Liver (tissue), 8 donors: ENCODE measurements at regions not wholly inside any gene's neighbourhood (a gene's known extent, or its start where the extent isn't known, plus 50 kb on each side); places are given as distances from the start of the nearest gene placed in this dataset.

Experiments
- DNase-seq: peaks from one replicate; pipeline ENCODE4 v3.0.0-alpha.2; 2017; ENCODE audit warnings: low spot score
- H3K27ac ChIP-seq, 2 donors: one replicate each; pipeline ENCODE4 v1.7.0; 2013; ENCODE audit warnings: inconsistent platforms in 2 of 2, low read length in 2 of 2, control low read depth in 1 of 2, low read depth in 1 of 2, mild to moderate bottlenecking in 1 of 2
- H3K27me3 ChIP-seq, 4 donors: one replicate each; pipeline versions ENCODE4 v1.6.1 to v1.7.0; 2013; ENCODE audit warnings: low read length in 3 of 4, inconsistent platforms in 1 of 4, mild to moderate bottlenecking in 1 of 4, moderate library complexity in 1 of 4; ENCODE audit not compliant: control insufficient read depth in 4 of 4, insufficient read depth in 4 of 4
- H3K36me3 ChIP-seq, 4 donors: one replicate each; pipeline versions ENCODE4 v1.6.1 to v1.7.0; 2013; ENCODE audit warnings: low read length in 3 of 4, mild to moderate bottlenecking in 3 of 4, low read depth in 1 of 4, moderate library complexity in 1 of 4; ENCODE audit not compliant: control insufficient read depth in 4 of 4, insufficient read depth in 3 of 4
- H3K4me1 ChIP-seq, 4 donors: one replicate each; pipeline versions ENCODE4 v1.6.1 to v1.7.0; 2013; ENCODE audit warnings: low read length in 3 of 4, mild to moderate bottlenecking in 3 of 4, moderate library complexity in 1 of 4; ENCODE audit not compliant: control insufficient read depth in 4 of 4, insufficient read depth in 4 of 4
- H3K4me3 ChIP-seq, 3 donors: one replicate each; pipeline versions ENCODE4 v1.6.1 to v1.7.0; 2013; ENCODE audit warnings: low read length in 3 of 3, control low read depth in 1 of 3, low read depth in 1 of 3, mild to moderate bottlenecking in 1 of 3
- H3K9ac ChIP-seq, 2 donors: one replicate each; pipeline ENCODE4 v1.7.0; 2013; ENCODE audit warnings: low read length in 2 of 2, mild to moderate bottlenecking in 2 of 2, moderate library complexity in 2 of 2, control low read depth in 1 of 2, low read depth in 1 of 2
- H3K9me3 ChIP-seq, 4 donors: one replicate each; pipeline versions ENCODE4 v1.6.1 to v1.7.0; 2013; ENCODE audit warnings: low read length in 3 of 4; ENCODE audit not compliant: control insufficient read depth in 4 of 4
- CTCF ChIP-seq: fragments of 150-350 bp; IDR thresholded peaks from 2 replicates; pipeline ENCODE4 v1.5.1; 2017; ENCODE audit warnings: improper control_type of control experiment, low read depth, low read length; ENCODE audit not compliant: missing input control
- EGR1 ChIP-seq, 2 donors: IDR thresholded peaks; 2 replicates each; pipeline ENCODE4 v1.6.1; 2016 to 2018; ENCODE audit warnings: antibody characterized with exemption in 2 of 2, low read depth in 2 of 2
- FOXA1 ChIP-seq: IDR thresholded peaks from 2 replicates; pipeline ENCODE4 v1.6.1; 2016; ENCODE audit warnings: antibody characterized with exemption
- FOXA2 ChIP-seq: IDR thresholded peaks from 2 replicates; pipeline ENCODE4 v1.6.1; 2016; ENCODE audit warnings: antibody characterized with exemption
- GABPA ChIP-seq, 2 donors: IDR thresholded peaks in 1 of 2; conservative IDR thresholded peaks in 1 of 2; 2 replicates each; pipeline ENCODE4 v1.6.1; 2016; ENCODE audit warnings: antibody characterized with exemption in 2 of 2, mild to moderate bottlenecking in 1 of 2, moderate library complexity in 1 of 2
- HNF4A ChIP-seq, 2 donors: conservative IDR thresholded peaks; 2 replicates each; pipeline ENCODE4 v1.6.1; 2016; ENCODE audit warnings: antibody characterized with exemption in 2 of 2, mild to moderate bottlenecking in 2 of 2
- HNF4G ChIP-seq: IDR thresholded peaks from 2 replicates; pipeline ENCODE4 v1.6.1; 2016; ENCODE audit warnings: antibody characterized with exemption
- JUND ChIP-seq, 2 donors: IDR thresholded peaks; 2 replicates each; pipeline ENCODE4 v1.6.1; 2016; ENCODE audit warnings: antibody characterized with exemption in 2 of 2
- MAX ChIP-seq: IDR thresholded peaks from 2 replicates; pipeline ENCODE4 v1.6.1; 2016; ENCODE audit warnings: antibody characterized with exemption
- NR2F2 ChIP-seq: IDR thresholded peaks from 2 replicates; pipeline ENCODE4 v1.6.1; 2016; ENCODE audit warnings: antibody characterized with exemption
- RAD21 ChIP-seq, 2 donors: IDR thresholded peaks; 2 replicates each; pipeline ENCODE4 v1.6.1; 2016; ENCODE audit warnings: antibody characterized with exemption in 2 of 2, mild to moderate bottlenecking in 2 of 2
- RXRA ChIP-seq, 2 donors: IDR thresholded peaks; 2 replicates each; pipeline ENCODE4 v1.6.1; 2017 to 2018; ENCODE audit warnings: antibody characterized with exemption in 2 of 2, mild to moderate bottlenecking in 1 of 2
- SP1 ChIP-seq: IDR thresholded peaks from 2 replicates; pipeline ENCODE4 v1.6.1; 2018; ENCODE audit warnings: antibody characterized with exemption, mild to moderate bottlenecking
- TAF1 ChIP-seq: conservative IDR thresholded peaks from 2 replicates; pipeline ENCODE4 v1.6.1; 2016; ENCODE audit warnings: antibody characterized with exemption, mild to moderate bottlenecking
- YY1 ChIP-seq: IDR thresholded peaks from 2 replicates; pipeline ENCODE4 v1.6.1; 2016; ENCODE audit warnings: antibody characterized with exemption, mild to moderate bottlenecking
- ZBTB33 ChIP-seq: IDR thresholded peaks from 2 replicates; pipeline ENCODE4 v1.6.1; 2016; ENCODE audit warnings: antibody characterized with exemption
- WGBS: extraction: QIAGEN DNeasy Blood & Tissue Kit; methylation state at CpG from one replicate; pipeline ENCODE4 v1.1.7; 2013; 5-methylcytosine and 5-hydroxymethylcytosine counted together
- TF ChIP-seq, protein P1 (sequence below): IDR thresholded peaks from 2 replicates; pipeline ENCODE4 v1.6.1; 2016; ENCODE audit warnings: antibody characterized with exemption
- donor health status: healthy.
- donor health status: healthy.
- donor health status: healthy.
- donor health status: healthy.
- donor health status: healthy.

- 90% methylated on average over 3 of the region's 3 CpGs for WGBS
- no peak overlapping the region for H3K27ac ChIP-seq
- H3K9me3 ChIP-seq, result no peaks in the 10 kb centered on the region
- no peaks in the 10 kb centered on the region for H3K4me1 ChIP-seq
- peaks cover 0 to 4% (median 0%) of the 10 kb centered on the region in 4 donors for H3K27me3 ChIP-seq
- no peaks in the 10 kb centered on the region for H3K36me3 ChIP-seq
- H3K4me3 ChIP-seq, result no peak overlapping the region
- no peak overlapping the region for H3K9ac ChIP-seq
- DNase-seq, result no peak
- no peak for TF ChIP-seq GABPA (IDR thresholded peaks at IDR 0.05 in 1 of 2, conservative IDR thresholded peaks at IDR 0.05 in 1 of 2)
- TF ChIP-seq HNF4G, result no peak
- no peak for TF ChIP-seq RXRA (IDR thresholded peaks at IDR 0.05)
- no peak for TF ChIP-seq JUND (IDR thresholded peaks at IDR 0.05)
Observed at GRCh38 chr10:64547168-64547567, 1026.0 kb downstream of the REEP3 start.

DNA sequence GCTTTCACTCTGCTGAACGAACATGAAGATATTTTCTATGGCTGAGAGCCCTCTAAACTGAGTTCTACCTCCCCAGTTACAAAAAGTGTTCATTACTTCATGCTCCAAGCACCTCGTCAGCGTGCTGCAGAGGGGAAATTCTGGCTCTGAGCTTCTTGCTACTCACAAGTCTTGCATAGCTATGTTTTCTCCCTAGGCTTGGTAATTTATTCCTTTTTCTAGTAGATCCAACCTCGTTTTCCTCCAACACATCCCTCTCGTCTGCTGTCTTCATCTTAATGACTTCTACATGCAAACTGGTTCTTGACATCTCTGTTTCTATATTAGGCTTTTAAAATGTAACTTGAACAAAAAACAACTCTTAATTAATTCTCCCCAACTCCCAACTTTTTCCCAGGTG is 1034.5 kb downstream of the REEP3 start:
- Histone ChIP-seq H3K27ac (no peak overlapping the region), H3K4me3 (no peak overlapping the region), H3K4me1 (no peaks in the 10 kb centered on the region), H3K9me3 (no peaks in the 10 kb centered on the region), H3K9ac (no peak overlapping the region), H3K36me3 (no peaks in the 10 kb centered on the region), H3K27me3 (no peaks in the 10 kb centered on the region)
- no peak for TF ChIP-seq TAF1
- TF ChIP-seq HNF4A (conservative IDR thresholded peaks at IDR 0.05), result no peak
- TF ChIP-seq FOXA2, result no peak
- TF ChIP-seq NR2F2, result no peak
- no peak for TF ChIP-seq MAX
- TF ChIP-seq RAD21 (IDR thresholded peaks at IDR 0.05), result no peak
- no peak for TF ChIP-seq RXRA (IDR thresholded peaks at IDR 0.05)
- no peak for TF ChIP-seq SP1
- no peak for TF ChIP-seq FOXA1
- no peak for TF ChIP-seq HNF4G
- no peak for TF ChIP-seq YY1
- TF ChIP-seq, protein P1, sequence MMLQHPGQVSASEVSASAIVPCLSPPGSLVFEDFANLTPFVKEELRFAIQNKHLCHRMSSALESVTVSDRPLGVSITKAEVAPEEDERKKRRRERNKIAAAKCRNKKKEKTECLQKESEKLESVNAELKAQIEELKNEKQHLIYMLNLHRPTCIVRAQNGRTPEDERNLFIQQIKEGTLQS, result no peak
- no peak for TF ChIP-seq ZBTB33
- TF ChIP-seq EGR1 (IDR thresholded peaks at IDR 0.05; ENCODE audit: low read depth in 2 of 2), result no peak
- DNase-seq, result no peak
- 86% methylated on average over 5 of the region's 5 CpGs for WGBS

- H3K9me3 ChIP-seq, result no peaks in the 10 kb centered on the region
- H3K4me3 ChIP-seq, result no peak overlapping the region
- no peak overlapping the region for H3K9ac ChIP-seq
- no peaks in the 10 kb centered on the region for H3K4me1 ChIP-seq
- DNase-seq, result no peak
- no peaks in the 10 kb centered on the region for H3K36me3 ChIP-seq
- H3K27me3 ChIP-seq, result no peaks in the 10 kb centered on the region
- TF ChIP-seq NR2F2 (no peak), MAX (no peak), HNF4A (conservative IDR thresholded peaks at IDR 0.05) (no peak), RXRA (IDR thresholded peaks at IDR 0.05) (no peak), EGR1 (IDR thresholded peaks at IDR 0.05; ENCODE audit: low read depth in 2 of 2) (no peak), RAD21 (IDR thresholded peaks at IDR 0.05) (no peak), ZBTB33 (no peak), CTCF (no peak), JUND (IDR thresholded peaks at IDR 0.05) (no peak), SP1 (no peak), TAF1 (no peak), YY1 (no peak), GABPA (IDR thresholded peaks at IDR 0.05 in 1 of 2, conservative IDR thresholded peaks at IDR 0.05 in 1 of 2) (no peak), FOXA1 (no peak), FOXA2 (no peak)
- TF ChIP-seq, protein P1, result no peak
- no peak overlapping the region for H3K27ac ChIP-seq
- WGBS, result 84% methylated on average over 5 of the region's 5 CpGs
Observed at GRCh38 chr10:64558094-64558835, 1037.1 kb downstream of the REEP3 start.
